DND-41 (cell line): ENCODE measurements at regions not wholly inside any gene's neighbourhood (a gene's known extent, or its start where the extent isn't known, plus 50 kb on each side); places are given as distances from the start of the nearest gene placed in this dataset.

ENCODE experiments used
- ATAC-seq: fragments of 200-7000 bp; cut with Tn5 transposase; 3 replicates; pipeline ENCODE4 v1.9.1; 2021; ENCODE audit warnings: low read depth; ENCODE audit not compliant: insufficient read depth
- DNase-seq: peaks from one replicate; pipeline ENCODE4 v3.0.0-alpha.2; 2020
- H2AFZ ChIP-seq: 2 replicates; pipeline ENCODE4 v1.6.0; 2012; ENCODE audit warnings: low read depth, low read length
- H3K27ac ChIP-seq: 2 replicates; pipeline ENCODE4 v1.5.1; 2012; ENCODE audit warnings: low read length, inconsistent platforms
- H3K27me3 ChIP-seq: fragments of 200-600 bp; sonication (generic); 2 replicates; pipeline ENCODE4 v1.6.0; 2012; ENCODE audit warnings: low read length, mild to moderate bottlenecking, inconsistent platforms; ENCODE audit not compliant: insufficient read depth, poor library complexity
- H3K36me3 ChIP-seq: 2 replicates; pipeline ENCODE4 v1.5.1; 2012; ENCODE audit warnings: low read length, inconsistent platforms; ENCODE audit not compliant: insufficient read depth
- H3K4me1 ChIP-seq: 2 replicates; pipeline ENCODE4 v1.5.1; 2012; ENCODE audit warnings: mild to moderate bottlenecking, low read length; ENCODE audit not compliant: insufficient read depth
- H3K4me2 ChIP-seq: 2 replicates; pipeline ENCODE4 v1.6.0; 2012; ENCODE audit warnings: mild to moderate bottlenecking, moderate library complexity, low read length, inconsistent platforms; ENCODE audit not compliant: insufficient read depth
- H3K4me3 ChIP-seq, 2 experiments: fragments of 200-600 bp in 1 of 2; shearing (Covaris generic) in 1 of 2; 2 replicates each; pipeline ENCODE4 v1.5.1; 2012 to 2016; ENCODE audit warnings: inconsistent platforms in 2 of 2, low read length in 2 of 2, mild to moderate bottlenecking in 2 of 2, low read depth in 1 of 2, moderate library complexity in 1 of 2
- H3K79me2 ChIP-seq: 2 replicates; pipeline ENCODE4 v1.6.0; 2012; ENCODE audit warnings: low read length, inconsistent platforms; ENCODE audit not compliant: insufficient read depth
- H3K9ac ChIP-seq: 2 replicates; pipeline ENCODE4 v1.6.0; 2012; ENCODE audit warnings: low read depth, mild to moderate bottlenecking, inconsistent platforms, low read length, moderate library complexity
- H3K9me3 ChIP-seq: 2 replicates; pipeline ENCODE4 v1.5.1; 2012; ENCODE audit warnings: low read length, moderate library complexity, mild to moderate bottlenecking, inconsistent platforms; ENCODE audit not compliant: insufficient read depth, severe bottlenecking
- H4K20me1 ChIP-seq: 2 replicates; pipeline ENCODE4 v1.6.0; 2012; ENCODE audit warnings: low read length; ENCODE audit not compliant: insufficient read depth
- CTCF ChIP-seq: IDR thresholded peaks from 2 replicates; pipeline ENCODE4 v1.5.1; 2012; ENCODE audit warnings: borderline replicate concordance, low read length, moderate library complexity, mild to moderate bottlenecking; ENCODE audit not compliant: poor library complexity, severe bottlenecking; ENCODE audit errors: extremely low read depth
- EZH2 ChIP-seq: IDR thresholded peaks from 3 replicates; pipeline ENCODE4 v1.6.1; 2012; ENCODE audit warnings: borderline replicate concordance, low read depth, mild to moderate bottlenecking, moderate library complexity, low read length, inconsistent platforms; ENCODE audit not compliant: severe bottlenecking

- Histone ChIP-seq H3K36me3 (no peaks in the 10 kb centered on the region), H3K9me3 (no peaks in the 10 kb centered on the region), H3K27ac (no peak overlapping the region), H3K4me1 (no peaks in the 10 kb centered on the region), H3K4me3 (no peak overlapping the region), H4K20me1 (no peaks in the 10 kb centered on the region), H3K79me2 (no peaks in the 10 kb centered on the region), H3K9ac (no peak overlapping the region), H3K27me3 (no peaks in the 10 kb centered on the region), H3K4me2 (no peak overlapping the region), H2AFZ (no peak overlapping the region)
- DNase-seq = no peak
- ATAC-seq = no peak
- TF ChIP-seq EZH2 (no peak), CTCF (no peak)
Observed at GRCh38 chr5:171592076-171592475, 172.6 kb downstream of the FGF18 start.

- ATAC-seq = no peak
- TF ChIP-seq CTCF (no peak), EZH2 (no peak)
- no peaks in the 10 kb centered on the region for H4K20me1 ChIP-seq
- H3K9me3 ChIP-seq = no peaks in the 10 kb centered on the region
- no peak overlapping the region for H3K9ac ChIP-seq
- no peak overlapping the region for H2AFZ ChIP-seq
- no peaks in the 10 kb centered on the region for H3K36me3 ChIP-seq
- DNase-seq = no peak
- no peaks in the 10 kb centered on the region for H3K27me3 ChIP-seq
- H3K27ac ChIP-seq = no peak overlapping the region
- H3K4me1 ChIP-seq = no peaks in the 10 kb centered on the region
- H3K4me2 ChIP-seq = no peak overlapping the region
- no peak overlapping the region for H3K4me3 ChIP-seq
- H3K79me2 ChIP-seq = no peaks in the 10 kb centered on the region
Observed at GRCh38 chr5:171592736-171593135, 173.3 kb downstream of the FGF18 start.

- H3K36me3 ChIP-seq = no peaks in the 10 kb centered on the region
- no peak overlapping the region for H3K27ac ChIP-seq
- H3K27me3 ChIP-seq = no peaks in the 10 kb centered on the region
- no peak overlapping the region for H2AFZ ChIP-seq
- no peaks in the 10 kb centered on the region for H4K20me1 ChIP-seq
- H3K9me3 ChIP-seq = no peaks in the 10 kb centered on the region
- H3K4me3 ChIP-seq = no peak overlapping the region
- no peak overlapping the region for H3K9ac ChIP-seq
- no peak overlapping the region for H3K4me2 ChIP-seq
- ATAC-seq (no peak), DNase-seq (no peak)
- TF ChIP-seq CTCF (no peak), EZH2 (no peak)
- no peaks in the 10 kb centered on the region for H3K79me2 ChIP-seq
- H3K4me1 ChIP-seq = no peaks in the 10 kb centered on the region
Observed at GRCh38 chr5:171593401-171593800, 174.0 kb downstream of the FGF18 start.

- Histone ChIP-seq H3K9me3 (no peaks in the 10 kb centered on the region), H3K36me3 (no peaks in the 10 kb centered on the region), H3K79me2 (no peaks in the 10 kb centered on the region), H3K4me2 (no peak overlapping the region), H3K9ac (no peak overlapping the region), H3K4me1 (no peaks in the 10 kb centered on the region), H2AFZ (no peak overlapping the region), H3K27me3 (no peaks in the 10 kb centered on the region), H3K4me3 (no peak overlapping the region), H3K27ac (no peak overlapping the region), H4K20me1 (no peaks in the 10 kb centered on the region)
- TF ChIP-seq EZH2 = no peak
- TF ChIP-seq CTCF = no peak
- DNase-seq = no peak
- ATAC-seq = no peak
Observed at GRCh38 chr5:171593976-171594375, 174.5 kb downstream of the FGF18 start.
